GM23338 (cell line): ENCODE measurements at regions not wholly inside any gene's neighbourhood (a gene's known extent, or its start where the extent isn't known, plus 50 kb on each side); places are given as distances from the start of the nearest gene placed in this dataset.

Experiments
- CTCF ChIP-seq, 2 experiments: fragments of 200-600 bp in 1 of 2; sonication (generic) in 1 of 2; conservative IDR thresholded peaks; 2 replicates each; pipeline versions ENCODE4 v1.5.1 to v1.6.1; 2016 to 2017; ENCODE audit warnings: antibody characterized with exemption in 2 of 2, low read depth in 2 of 2, mild to moderate bottlenecking in 2 of 2, moderate library complexity in 1 of 2
- REST ChIP-seq: IDR thresholded peaks from one replicate; pipeline ENCODE4 v1.6.1; 2018; ENCODE audit warnings: antibody characterized with exemption; ENCODE audit not compliant: unreplicated experiment

GRCh38 chr4:136755531-136755916 is 776.8 kb downstream of the PCDH18 start:
- no peak for TF ChIP-seq CTCF (conservative IDR thresholded peaks at IDR 0.05; ENCODE audit: low read depth in 2 of 2)
- no peak for TF ChIP-seq REST
